Osteocyte (in vitro differentiated cells): ENCODE measurements at regions not wholly inside any gene's neighbourhood (a gene's known extent, or its start where the extent isn't known, plus 50 kb on each side); places are given as distances from the start of the nearest gene placed in this dataset.

Source experiments
- DNase-seq: peaks from one replicate; pipeline ENCODE4 v3.0.0; 2021; ENCODE audit warnings: mixed read lengths; ENCODE audit not compliant: unreplicated experiment; ENCODE audit errors: extremely low spot score
- H3K27ac Mint-ChIP-seq: one replicate; pipeline ENCODE4 v1.8.0; 2021; ENCODE audit warnings: mild to moderate bottlenecking, mixed read lengths; ENCODE audit not compliant: unreplicated experiment
- H3K27me3 Mint-ChIP-seq: one replicate; pipeline ENCODE4 v1.8.0; 2021; ENCODE audit warnings: mixed read lengths; ENCODE audit not compliant: unreplicated experiment
- H3K36me3 Mint-ChIP-seq: one replicate; pipeline ENCODE4 v1.8.0; 2021; ENCODE audit warnings: mixed read lengths; ENCODE audit not compliant: unreplicated experiment
- H3K4me1 Mint-ChIP-seq: one replicate; pipeline ENCODE4 v1.8.0; 2021; ENCODE audit warnings: mixed read lengths; ENCODE audit not compliant: unreplicated experiment
- H3K4me3 Mint-ChIP-seq: one replicate; pipeline ENCODE4 v1.8.0; 2021; ENCODE audit warnings: mild to moderate bottlenecking, moderate library complexity, mixed read lengths; ENCODE audit not compliant: unreplicated experiment
- H3K9me3 Mint-ChIP-seq: one replicate; pipeline ENCODE4 v1.8.0; 2021; ENCODE audit warnings: mixed read lengths; ENCODE audit not compliant: unreplicated experiment
- CTCF ChIP-seq: fragments of 200-600 bp; sonication (generic); IDR thresholded peaks from 2 replicates; pipeline ENCODE4 v1.5.0; 2021; ENCODE audit warnings: antibody characterized with exemption, mild to moderate bottlenecking, moderate library complexity

GRCh38 chr6:154561750-154562149 is 51.3 kb upstream of the CNKSR3 start:
- Mint-ChIP-seq H3K36me3 (no peaks in the 10 kb centered on the region), H3K9me3 (no peaks in the 10 kb centered on the region), H3K4me3 (no peak overlapping the region), H3K4me1 (no peaks in the 10 kb centered on the region), H3K27me3 (peaks cover 20% of the 10 kb centered on the region), H3K27ac (no peak overlapping the region)
- no peak for DNase-seq
- no peak for TF ChIP-seq CTCF

- Mint-ChIP-seq H3K9me3 (no peaks in the 10 kb centered on the region), H3K4me3 (no peak overlapping the region), H3K36me3 (no peaks in the 10 kb centered on the region), H3K27ac (no peak overlapping the region), H3K27me3 (peaks cover 10% of the 10 kb centered on the region), H3K4me1 (peaks cover 4% of the 10 kb centered on the region)
- TF ChIP-seq CTCF = no peak
- DNase-seq = no peak
These were observed 54.8 kb upstream of the CNKSR3 start for GRCh38 chr6:154565331-154565730.

GRCh38 chr6:154566866-154567265 is 56.4 kb upstream of the CNKSR3 start:
- H3K4me1 Mint-ChIP-seq = peaks cover 4% of the 10 kb centered on the region
- DNase-seq = no peak
- no peaks in the 10 kb centered on the region for H3K36me3 Mint-ChIP-seq
- no peak for TF ChIP-seq CTCF
- H3K27me3 Mint-ChIP-seq = peaks cover 5% of the 10 kb centered on the region
- H3K4me3 Mint-ChIP-seq = no peak overlapping the region
- H3K27ac Mint-ChIP-seq = no peak overlapping the region
- H3K9me3 Mint-ChIP-seq = no peaks in the 10 kb centered on the region

GRCh38 chr6:154567695-154568220 is 57.3 kb upstream of the CNKSR3 start:
- no peak overlapping the region for H3K27ac Mint-ChIP-seq
- H3K27me3 Mint-ChIP-seq = no peaks in the 10 kb centered on the region
- no peak for DNase-seq
- no peak overlapping the region for H3K4me3 Mint-ChIP-seq
- no peak for TF ChIP-seq CTCF
- peaks cover 4% of the 10 kb centered on the region for H3K4me1 Mint-ChIP-seq
- no peaks in the 10 kb centered on the region for H3K9me3 Mint-ChIP-seq
- no peaks in the 10 kb centered on the region for H3K36me3 Mint-ChIP-seq

- no peak overlapping the region for H3K4me3 Mint-ChIP-seq
- no peaks in the 10 kb centered on the region for H3K27me3 Mint-ChIP-seq
- H3K27ac Mint-ChIP-seq = no peak overlapping the region
- no peaks in the 10 kb centered on the region for H3K36me3 Mint-ChIP-seq
- no peak for TF ChIP-seq CTCF
- no peaks in the 10 kb centered on the region for H3K9me3 Mint-ChIP-seq
- peaks cover 4% of the 10 kb centered on the region for H3K4me1 Mint-ChIP-seq
- DNase-seq = no peak
These were observed 58.8 kb upstream of the CNKSR3 start for GRCh38 chr6:154569156-154569862.
